Erythroblast (primary cell): ENCODE measurements at regions not wholly inside any gene's neighbourhood (a gene's known extent, or its start where the extent isn't known, plus 50 kb on each side); places are given as distances from the start of the nearest gene placed in this dataset.

ENCODE experiments used
- DNase-seq, 2 experiments: peaks; one replicate each; lab custom pipeline; 2025; lab: John Stamatoyannopoulos, UW
- GATA1 ChIP-seq: IDR thresholded peaks from 2 replicates; pipeline ENCODE4 v1.6.1; 2011; ENCODE audit warnings: low read depth, mild to moderate bottlenecking, control low read depth, low read length, moderate library complexity
- POLR2A ChIP-seq: IDR thresholded peaks from 2 replicates; pipeline ENCODE4 v1.6.1; 2011; ENCODE audit warnings: mild to moderate bottlenecking, low read length

DNA sequence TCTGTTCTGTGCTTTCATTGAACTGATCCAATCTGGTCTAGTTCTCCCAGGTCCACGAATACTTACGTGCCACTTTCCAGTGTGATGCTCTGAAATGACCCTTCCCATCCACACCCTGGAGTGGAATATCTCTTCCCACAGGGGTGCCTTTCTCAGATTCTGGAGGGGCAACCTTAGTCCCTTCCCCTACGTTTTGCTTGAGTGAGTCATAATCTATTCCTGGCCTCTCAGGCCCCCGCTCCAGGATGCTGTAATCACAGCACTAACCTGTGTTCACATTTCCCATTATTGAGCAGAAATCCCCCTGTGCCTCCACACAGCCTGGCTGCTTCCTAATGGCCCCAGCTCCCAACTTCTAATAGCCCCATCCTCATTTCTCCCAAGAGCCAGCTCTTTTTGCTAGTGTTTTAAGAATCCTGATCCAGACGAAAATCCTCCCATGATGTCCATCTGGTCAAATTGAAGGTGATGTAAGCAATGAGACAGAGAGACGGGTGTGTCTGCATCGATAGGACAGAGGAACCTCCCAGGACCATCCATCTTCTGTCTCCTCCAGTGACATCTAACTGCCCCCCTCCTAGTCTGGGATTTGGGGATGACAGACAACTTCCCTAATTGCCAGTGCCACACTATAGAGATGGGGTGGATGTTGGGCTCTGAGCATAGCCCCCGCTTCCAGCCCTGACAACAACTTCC lies 164.0 kb upstream of the MAF start:
- no peak for DNase-seq
- TF ChIP-seq GATA1 = no peak
- TF ChIP-seq POLR2A = no peak

DNA sequence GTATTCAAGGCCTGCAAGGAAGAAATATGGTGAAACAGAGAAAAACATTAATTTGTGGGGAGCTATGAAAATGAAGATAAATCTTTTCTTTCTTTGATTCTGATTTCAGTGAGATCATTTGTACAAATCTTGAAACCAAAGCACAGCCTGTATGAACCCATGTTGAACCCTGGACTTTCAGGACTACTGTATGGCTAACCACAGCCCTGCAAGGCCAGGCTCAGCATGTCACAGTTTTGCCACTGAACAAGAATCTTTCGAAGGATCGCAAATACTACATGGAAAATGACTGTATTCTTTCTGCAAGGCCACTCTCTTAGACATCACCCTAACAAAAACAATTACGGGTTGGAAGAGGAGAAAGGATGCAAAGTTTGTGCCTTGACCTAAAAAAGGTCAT lies 161.7 kb upstream of the MAF start:
- DNase-seq = no peak
- TF ChIP-seq POLR2A = no peak
- TF ChIP-seq GATA1 = no peak

GRCh38 chr16:79758615-79759346 lies 158.2 kb upstream of the MAF start:
- TF ChIP-seq POLR2A = no peak
- no peak for TF ChIP-seq GATA1

DNA sequence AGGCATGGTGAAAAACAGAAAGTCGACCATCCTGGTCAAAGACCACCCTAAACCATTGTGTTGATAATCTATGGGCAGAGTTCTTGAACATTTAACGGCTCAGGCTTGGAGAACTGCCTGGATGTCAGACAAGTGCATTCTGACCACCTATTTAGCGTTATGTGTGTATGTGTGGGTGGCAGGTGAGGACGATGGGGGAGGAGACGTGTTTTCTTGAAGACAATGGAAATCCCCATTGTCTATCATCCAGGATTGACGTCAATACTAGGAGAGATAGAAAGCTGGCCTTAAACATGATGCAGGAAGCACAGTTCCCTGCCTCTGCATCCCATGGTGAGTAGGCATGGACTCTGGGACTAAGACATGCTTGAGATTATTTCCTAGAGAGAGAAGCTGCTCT lies 157.4 kb upstream of the MAF start:
- no peak for DNase-seq
- TF ChIP-seq POLR2A = no peak
- no peak for TF ChIP-seq GATA1

More at GRCh38 chr16:79758615-79759346, 158.2 kb upstream of the MAF start:
- DNase-seq = no peak

GRCh38 chr16:79757163-79757562 lies 156.6 kb upstream of the MAF start:
- DNase-seq = no peak
- TF ChIP-seq GATA1 (no peak), POLR2A (no peak)

DNA sequence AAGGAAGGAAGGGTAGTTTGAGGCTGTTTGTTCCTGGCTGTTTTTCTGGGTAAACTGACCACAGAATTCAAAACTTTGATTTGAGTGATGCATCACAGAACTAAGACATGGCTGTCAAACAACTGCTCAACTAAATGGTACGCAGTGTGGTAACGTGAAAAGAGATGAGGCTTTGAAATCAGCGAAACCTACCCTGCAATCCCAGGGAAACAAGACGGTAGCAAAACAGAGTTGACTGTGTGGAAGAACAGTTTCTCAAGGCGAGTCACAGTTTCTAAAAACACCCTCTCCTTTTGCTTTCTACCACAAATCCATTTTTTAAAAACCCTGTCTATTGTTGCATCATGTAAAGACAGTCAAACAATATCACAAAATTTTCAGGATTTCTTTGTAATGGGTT lies 156.0 kb upstream of the MAF start:
- no peak for TF ChIP-seq GATA1
- TF ChIP-seq POLR2A = no peak
- no peak for DNase-seq

DNA sequence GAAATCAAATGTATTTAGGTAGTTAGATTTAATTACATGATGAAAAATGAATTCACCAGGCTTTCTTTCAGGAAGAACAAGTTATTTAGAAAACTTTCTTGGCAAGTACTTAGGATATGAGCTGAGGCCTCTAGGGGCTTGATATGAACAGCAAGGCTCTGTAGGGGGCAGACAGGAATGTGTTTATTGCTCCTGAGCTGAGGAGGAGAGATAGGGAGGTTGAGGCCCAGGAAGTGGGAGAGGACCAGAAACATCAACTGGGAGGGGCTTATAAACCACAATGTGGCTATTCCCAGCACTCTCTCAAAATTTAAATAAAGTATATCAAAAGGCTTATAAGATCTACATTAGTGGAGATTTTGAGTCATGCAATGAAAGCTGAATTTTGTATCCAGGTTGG lies 154.0 kb upstream of the MAF start:
- no peak for DNase-seq
- TF ChIP-seq POLR2A (no peak), GATA1 (no peak)

- TF ChIP-seq POLR2A (no peak), GATA1 (no peak)
- no peak for DNase-seq
Observed at GRCh38 chr16:79754081-79754480, 153.5 kb upstream of the MAF start.

DNA sequence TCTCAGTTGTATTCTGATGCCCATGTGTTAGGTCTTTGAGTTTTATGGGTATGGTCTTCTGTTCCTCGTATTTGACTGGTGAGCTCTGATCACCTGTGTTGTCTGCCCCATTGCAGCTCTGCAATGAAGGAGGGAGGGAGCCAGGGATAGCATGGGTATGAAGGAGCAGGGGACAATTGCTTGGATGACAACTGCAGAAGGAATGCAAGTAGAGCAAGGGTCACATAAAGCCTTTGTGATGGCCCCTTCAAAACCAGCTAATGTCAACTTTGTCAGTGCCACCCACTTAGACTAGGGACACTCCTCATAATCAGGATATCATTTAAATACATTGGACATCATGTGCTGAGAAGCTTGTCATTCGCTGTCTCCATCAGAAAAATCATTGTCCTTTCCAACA lies 152.7 kb upstream of the MAF start:
- no peak for TF ChIP-seq POLR2A
- TF ChIP-seq GATA1 = no peak
- DNase-seq = no peak

DNA sequence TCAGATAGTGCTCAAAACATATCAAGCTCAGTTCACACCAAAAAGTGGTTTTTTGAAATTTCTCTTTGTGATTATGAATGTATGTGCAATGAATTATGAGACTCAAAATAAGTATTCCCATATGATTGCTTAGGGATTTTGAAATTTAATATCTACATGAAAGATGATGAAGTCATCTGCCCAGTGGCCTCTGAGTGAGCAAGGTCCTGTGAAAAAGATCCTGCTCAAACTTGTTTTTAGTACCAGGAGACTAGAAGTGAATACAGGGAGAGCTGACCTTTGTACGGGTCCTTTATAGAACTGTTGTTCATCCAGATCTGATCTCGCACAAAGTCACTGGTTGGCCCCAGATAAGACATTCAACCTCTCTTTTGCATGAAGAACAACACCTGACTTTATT lies 151.9 kb upstream of the MAF start:
- no peak for DNase-seq

GRCh38 chr16:79751471-79752184 lies 151.1 kb upstream of the MAF start:
- TF ChIP-seq POLR2A (no peak), GATA1 (no peak)

More for the DNA sequence above, 151.9 kb upstream of the MAF start:
- TF ChIP-seq POLR2A = no peak
- no peak for TF ChIP-seq GATA1

GRCh38 chr16:79750311-79750710 lies 149.8 kb upstream of the MAF start:
- DNase-seq = no peak
- TF ChIP-seq GATA1 = no peak
- TF ChIP-seq POLR2A = no peak

More at GRCh38 chr16:79751471-79752184, 151.1 kb upstream of the MAF start:
- DNase-seq = no peak

DNA sequence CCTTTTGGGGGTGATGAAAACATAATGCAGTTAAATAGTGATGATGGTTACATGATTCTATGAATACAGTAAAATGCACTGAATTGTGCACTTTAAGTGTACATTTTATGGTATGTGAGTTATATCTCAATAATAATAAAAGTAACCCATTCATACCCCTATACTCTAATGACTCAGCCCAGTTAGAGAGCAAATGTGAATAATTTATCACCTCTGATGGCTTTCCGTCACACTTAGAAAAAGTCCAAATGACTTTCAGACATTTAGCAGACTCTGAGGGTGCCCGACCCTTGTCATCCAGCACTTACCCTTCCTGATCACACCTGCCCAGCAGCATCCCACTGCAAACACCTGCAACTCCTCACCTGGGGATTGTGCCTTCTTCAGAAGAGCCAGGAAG lies 148.1 kb upstream of the MAF start:
- no peak for DNase-seq
- TF ChIP-seq GATA1 (no peak), POLR2A (no peak)

DNA sequence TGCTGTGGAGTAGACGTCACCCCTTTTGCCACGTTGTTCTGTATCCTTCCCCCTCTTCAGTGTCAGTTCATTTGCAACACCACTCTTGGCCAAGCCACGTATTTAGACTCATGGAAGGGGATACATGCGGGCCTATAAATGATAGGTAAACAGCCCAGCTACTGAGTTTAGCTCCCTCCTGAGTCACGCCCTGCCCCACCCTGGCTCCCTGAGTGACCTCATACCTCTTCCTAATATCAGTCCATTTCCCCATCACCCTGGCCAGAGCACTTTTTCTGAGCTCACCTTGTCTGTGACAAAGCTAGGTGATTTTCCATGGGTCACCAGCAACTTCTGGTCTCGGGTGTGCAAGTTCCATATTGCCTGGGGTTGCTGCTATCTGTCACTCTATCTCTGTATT lies 147.2 kb upstream of the MAF start:
- no peak for DNase-seq
- TF ChIP-seq POLR2A (no peak), GATA1 (no peak)
